Mucosa of rectum (tissue), 2 donors: ENCODE measurements at regions not wholly inside any gene's neighbourhood (a gene's known extent, or its start where the extent isn't known, plus 50 kb on each side); places are given as distances from the start of the nearest gene placed in this dataset.
A peak's percentile ranks its signal among the peaks of the same experiment; 100 is the strongest.

Experiments used
- H3K27ac ChIP-seq, 2 donors: one replicate each; pipeline ENCODE4 v1.7.0; 2013; ENCODE audit warnings: inconsistent platforms in 2 of 2, low read depth in 2 of 2, low read length in 2 of 2
- H3K27me3 ChIP-seq, 2 donors: one replicate each; pipeline ENCODE4 v1.7.0; 2013; ENCODE audit warnings: low read length in 2 of 2; ENCODE audit not compliant: control insufficient read depth in 2 of 2, insufficient read depth in 2 of 2
- H3K36me3 ChIP-seq, 2 donors: one replicate each; pipeline ENCODE4 v1.7.0; 2013; ENCODE audit warnings: low read length in 2 of 2; ENCODE audit not compliant: control insufficient read depth in 2 of 2, insufficient read depth in 2 of 2
- H3K4me1 ChIP-seq, 2 donors: one replicate each; pipeline ENCODE4 v1.7.0; 2013; ENCODE audit warnings: low read length in 2 of 2, mild to moderate bottlenecking in 1 of 2; ENCODE audit not compliant: control insufficient read depth in 2 of 2, insufficient read depth in 2 of 2
- H3K4me3 ChIP-seq, 2 donors: one replicate each; pipeline ENCODE4 v1.7.0; 2013; ENCODE audit warnings: low read length in 2 of 2
- H3K9ac ChIP-seq, 2 donors: one replicate each; pipeline ENCODE4 v1.7.0; 2013; ENCODE audit warnings: low read length in 2 of 2, low read depth in 1 of 2, mild to moderate bottlenecking in 1 of 2
- H3K9me3 ChIP-seq, 2 donors: one replicate each; pipeline ENCODE4 v1.7.0; 2013; ENCODE audit warnings: low read length in 2 of 2; ENCODE audit not compliant: control insufficient read depth in 2 of 2
- donor health status: healthy.
- donor health status: Normal muscosa, but diverticular disease.

GRCh38 chr10:64098994-64099393, 577.8 kb downstream of the REEP3 start:
- Histone ChIP-seq H3K27ac (no peak overlapping the region), H3K4me3 (no peak overlapping the region), H3K4me1 (no peaks in the 10 kb centered on the region), H3K36me3 (no peaks in the 10 kb centered on the region), H3K9me3 (no peaks in the 10 kb centered on the region), H3K9ac (no peak overlapping the region), H3K27me3 (no peaks in the 10 kb centered on the region)

- Histone ChIP-seq H3K27me3 (no peaks in the 10 kb centered on the region), H3K9me3 (no peaks in the 10 kb centered on the region), H3K27ac (no peak overlapping the region), H3K4me3 (no peak overlapping the region), H3K4me1 (no peaks in the 10 kb centered on the region), H3K36me3 (no peaks in the 10 kb centered on the region), H3K9ac (no peak overlapping the region)
Measured at GRCh38 chr10:64101606-64102263, 580.5 kb downstream of the REEP3 start.

- Histone ChIP-seq H3K27ac (no peak overlapping the region), H3K36me3 (no peaks in the 10 kb centered on the region), H3K9ac (no peak overlapping the region), H3K4me3 (no peak overlapping the region), H3K9me3 (no peaks in the 10 kb centered on the region), H3K27me3 (no peaks in the 10 kb centered on the region), H3K4me1 (no peaks in the 10 kb centered on the region)
Measured at GRCh38 chr10:64102264-64102633, 581.0 kb downstream of the REEP3 start.

GRCh38 chr10:64102916-64103315, 581.7 kb downstream of the REEP3 start:
- H3K9me3 ChIP-seq = no peaks in the 10 kb centered on the region
- no peak overlapping the region for H3K9ac ChIP-seq
- H3K27ac ChIP-seq = no peak overlapping the region
- no peaks in the 10 kb centered on the region for H3K4me1 ChIP-seq
- no peaks in the 10 kb centered on the region for H3K27me3 ChIP-seq
- H3K4me3 ChIP-seq = no peak overlapping the region
- H3K36me3 ChIP-seq = no peaks in the 10 kb centered on the region

GRCh38 chr10:64103750-64104470, 582.7 kb downstream of the REEP3 start:
- no peak overlapping the region for H3K4me3 ChIP-seq
- no peak overlapping the region for H3K27ac ChIP-seq
- H3K9ac ChIP-seq = no peak overlapping the region
- H3K4me1 ChIP-seq = no peaks in the 10 kb centered on the region
- H3K27me3 ChIP-seq = no peaks in the 10 kb centered on the region
- H3K36me3 ChIP-seq = no peaks in the 10 kb centered on the region
- no peaks in the 10 kb centered on the region for H3K9me3 ChIP-seq

GRCh38 chr10:64109926-64110495, 588.8 kb downstream of the REEP3 start:
- Histone ChIP-seq H3K27me3 (no peaks in the 10 kb centered on the region), H3K36me3 (no peaks in the 10 kb centered on the region), H3K4me3 (no peak overlapping the region), H3K9ac (no peak overlapping the region), H3K4me1 (peaks cover 0 to 3% of the 10 kb centered on the region in 2 donors), H3K9me3 (no peaks in the 10 kb centered on the region), H3K27ac (no peak overlapping the region)

- H3K27me3 ChIP-seq = no peaks in the 10 kb centered on the region
- H3K4me1 ChIP-seq = peaks cover 0 to 3% of the 10 kb centered on the region in 2 donors
- H3K36me3 ChIP-seq = no peaks in the 10 kb centered on the region
Measured at GRCh38 chr10:64112701-64113355, 591.6 kb downstream of the REEP3 start.

GRCh38 chr10:64113375-64113774, 592.2 kb downstream of the REEP3 start:
- peaks cover 0 to 3% of the 10 kb centered on the region in 2 donors for H3K4me1 ChIP-seq
- H3K27ac ChIP-seq = no peak overlapping the region
- no peaks in the 10 kb centered on the region for H3K27me3 ChIP-seq
- no peak overlapping the region for H3K4me3 ChIP-seq
- no peaks in the 10 kb centered on the region for H3K36me3 ChIP-seq
- no peak overlapping the region for H3K9ac ChIP-seq
- H3K9me3 ChIP-seq = no peaks in the 10 kb centered on the region

More at GRCh38 chr10:64112701-64113355, 591.6 kb downstream of the REEP3 start:
- Histone ChIP-seq H3K9me3 (no peaks in the 10 kb centered on the region), H3K27ac (no peak overlapping the region), H3K9ac (no peak overlapping the region), H3K4me3 (peak overlapping the region in 1 of 2 donors; percentile 23)

GRCh38 chr10:64113792-64114191, 592.6 kb downstream of the REEP3 start:
- Histone ChIP-seq H3K36me3 (no peaks in the 10 kb centered on the region), H3K27me3 (no peaks in the 10 kb centered on the region), H3K4me1 (peaks cover 0 to 3% of the 10 kb centered on the region in 2 donors), H3K27ac (no peak overlapping the region), H3K9me3 (no peaks in the 10 kb centered on the region), H3K9ac (no peak overlapping the region), H3K4me3 (no peak overlapping the region)

GRCh38 chr10:64115471-64115870, 594.3 kb downstream of the REEP3 start:
- Histone ChIP-seq H3K36me3 (no peaks in the 10 kb centered on the region), H3K4me3 (no peak overlapping the region), H3K27me3 (no peaks in the 10 kb centered on the region), H3K4me1 (peaks cover 4 to 8% of the 10 kb centered on the region in 2 donors), H3K27ac (no peak overlapping the region), H3K9me3 (no peaks in the 10 kb centered on the region), H3K9ac (no peak overlapping the region)
